Activated CD4-positive, alpha-beta T cell treated with anti-CD3 and anti-CD28 coated beads, Interleukin-10, Interleukin-2, amounts not matched to agents 100 ng/mL and 50 ng/mL, durations not matched to agents 16 hours and 8 hours (primary cell): ENCODE measurements at regions not wholly inside any gene's neighbourhood (a gene's known extent, or its start where the extent isn't known, plus 50 kb on each side); places are given as distances from the start of the nearest gene placed in this dataset.

ENCODE experiments used
- DNase-seq: peaks from one replicate; pipeline ENCODE4 v3.0.0-alpha.2; 2020

DNA sequence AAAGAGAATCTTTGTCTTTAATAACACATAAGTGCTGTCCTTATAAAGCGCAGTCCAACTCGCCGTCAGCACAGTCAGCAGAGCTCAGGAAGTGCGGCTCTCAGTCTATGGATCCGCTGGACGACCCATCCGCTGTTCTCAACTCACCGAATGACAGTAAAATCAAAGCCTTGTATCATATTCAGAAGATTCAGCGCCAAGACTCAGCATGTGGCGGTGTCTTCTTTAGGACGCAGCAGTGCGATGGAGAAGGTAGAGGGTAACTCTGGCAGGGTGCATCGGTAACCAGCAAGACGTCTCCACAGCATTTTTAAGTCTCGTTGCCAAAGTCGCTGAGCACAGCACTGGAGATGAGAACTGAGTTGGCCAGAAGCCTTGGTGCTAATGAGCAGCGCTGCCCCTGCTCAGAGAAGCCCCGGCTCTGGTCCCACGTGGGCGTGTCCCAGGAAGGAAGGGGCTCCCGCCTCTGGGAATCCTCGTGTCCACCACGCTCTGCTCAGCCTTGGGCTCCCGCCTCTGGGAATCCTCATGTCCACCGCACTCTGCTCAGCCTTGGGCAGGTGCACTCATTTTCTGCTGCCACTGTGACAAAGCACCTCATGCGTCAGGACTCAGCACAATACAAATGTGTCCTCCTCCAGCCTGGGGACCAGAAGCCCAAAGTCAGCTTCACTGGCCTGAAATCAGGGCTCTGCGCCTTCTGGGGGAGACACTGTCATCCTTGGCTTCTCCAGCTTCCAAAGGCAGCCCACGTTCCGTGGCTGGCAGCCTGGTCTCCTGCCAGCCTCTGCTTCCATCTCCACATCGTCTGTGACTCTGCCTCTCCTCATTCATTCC, 238.0 kb upstream of the SALL3 start:
- no peak for DNase-seq

DNA sequence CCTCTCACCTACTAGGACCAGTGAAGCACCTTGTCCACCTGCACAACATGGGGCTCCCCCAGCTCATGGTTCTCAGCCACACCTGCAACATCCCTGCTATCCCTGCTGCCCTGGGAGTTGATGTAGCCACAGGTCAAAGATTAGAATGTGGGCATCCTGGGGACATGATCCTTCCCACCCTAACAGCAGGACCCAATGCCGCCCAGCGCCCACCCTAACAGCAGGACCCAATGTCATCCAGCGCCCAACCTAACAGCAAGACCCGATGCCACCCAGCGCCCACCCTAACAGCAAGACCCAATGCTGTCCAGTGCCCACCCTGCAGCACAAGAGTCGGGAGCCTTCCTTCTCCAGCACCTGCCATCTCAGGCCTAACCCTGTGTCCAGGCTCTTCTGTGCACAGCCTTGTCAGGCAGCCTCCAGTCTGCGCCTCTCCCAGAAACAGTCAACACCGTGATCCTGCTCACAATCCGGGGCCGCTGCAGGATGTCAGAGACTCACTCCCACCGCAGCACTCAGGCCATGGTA, 237.3 kb upstream of the SALL3 start:
- DNase-seq, result no peak

GRCh38 chr18:78743078-78743477, 236.5 kb upstream of the SALL3 start:
- DNase-seq, result no peak

GRCh38 chr18:78751664-78752063, 228.0 kb upstream of the SALL3 start:
- no peak for DNase-seq

- no peak for DNase-seq
Measured at GRCh38 chr18:78753240-78753639, 226.4 kb upstream of the SALL3 start.

- no peak for DNase-seq
Measured at GRCh38 chr18:78754311-78755043, 225.1 kb upstream of the SALL3 start.

DNA sequence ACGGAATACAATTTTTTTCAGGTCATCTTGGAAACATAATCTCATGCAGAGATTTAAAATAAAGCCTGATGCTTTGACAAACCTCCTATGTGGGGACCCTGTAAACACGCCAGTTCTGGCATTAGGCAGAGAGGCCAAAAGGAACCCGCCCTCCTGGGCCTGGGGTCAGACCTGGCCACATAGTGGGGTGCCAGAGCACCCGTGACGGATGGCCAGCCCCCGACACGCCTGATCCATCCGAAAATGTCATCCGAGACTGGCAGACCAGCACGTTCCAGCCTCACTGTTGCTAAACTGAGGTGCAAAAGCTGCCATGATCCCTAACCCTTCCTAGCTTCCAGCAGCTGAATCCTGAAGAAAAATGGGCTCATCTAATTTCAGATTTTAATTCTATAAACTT, 222.6 kb upstream of the SALL3 start:
- no peak for DNase-seq

GRCh38 chr18:78758496-78758895, 221.1 kb upstream of the SALL3 start:
- DNase-seq, result no peak

DNA sequence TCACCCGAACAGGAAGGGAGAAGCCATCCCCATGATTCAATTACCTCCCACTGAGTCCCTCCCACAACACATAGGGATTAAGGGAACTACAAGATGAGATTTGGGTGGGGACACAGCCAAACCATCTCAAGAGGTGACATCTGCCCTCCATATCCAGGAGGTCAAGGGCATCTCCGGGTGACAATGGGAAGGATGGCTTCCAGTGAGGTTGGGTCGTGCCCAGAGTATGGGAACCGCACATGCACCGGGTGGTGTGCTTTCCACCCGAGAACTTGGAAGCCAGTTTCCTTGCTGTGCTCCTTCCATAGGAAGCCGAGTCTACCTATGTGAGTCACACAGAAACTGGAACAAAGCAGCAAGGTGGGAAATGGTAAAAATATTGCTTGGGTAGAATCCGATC, 216.9 kb upstream of the SALL3 start:
- DNase-seq, result no peak

DNA sequence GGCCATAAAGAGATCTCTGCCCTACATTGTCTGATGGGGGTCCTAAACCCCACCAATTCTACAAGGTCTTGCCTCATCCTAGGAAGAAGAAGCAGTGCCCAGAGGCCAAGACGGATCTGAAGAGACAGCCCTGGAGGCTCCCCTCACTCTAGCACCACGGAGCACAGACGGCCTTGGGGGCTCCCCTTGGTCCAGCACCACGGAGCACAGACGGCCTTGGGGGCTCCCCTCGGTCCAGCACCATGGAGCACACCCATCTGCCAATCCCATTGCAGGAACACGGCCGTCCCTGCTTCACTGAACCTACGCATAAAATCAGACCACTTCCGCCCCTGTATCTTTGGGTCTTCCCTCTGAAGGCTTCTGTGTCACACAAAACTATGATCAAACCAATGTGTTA, 215.1 kb upstream of the SALL3 start:
- no peak for DNase-seq

DNA sequence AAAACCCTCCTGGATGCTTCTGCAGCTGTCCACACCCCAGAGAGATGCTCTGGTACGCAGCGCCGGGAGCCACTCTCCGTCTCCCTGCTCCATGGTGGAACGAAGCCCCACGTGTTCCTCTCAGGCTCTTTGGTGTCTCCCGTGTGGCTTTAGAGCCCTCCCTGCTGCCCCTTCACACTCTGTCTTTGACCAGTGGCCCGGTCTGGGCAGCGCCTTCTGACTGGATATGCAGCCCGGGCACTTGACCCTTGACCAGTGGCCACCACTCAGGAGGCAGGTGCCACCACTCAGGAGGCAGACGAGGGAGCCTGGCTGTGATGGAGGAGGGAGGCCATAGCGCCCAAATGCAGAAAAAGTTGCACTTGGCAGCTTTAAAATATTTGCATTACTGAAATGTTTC, 214.5 kb upstream of the SALL3 start:
- no peak for DNase-seq

- no peak for DNase-seq
Measured at GRCh38 chr18:78765637-78766281, 213.9 kb upstream of the SALL3 start.

DNA sequence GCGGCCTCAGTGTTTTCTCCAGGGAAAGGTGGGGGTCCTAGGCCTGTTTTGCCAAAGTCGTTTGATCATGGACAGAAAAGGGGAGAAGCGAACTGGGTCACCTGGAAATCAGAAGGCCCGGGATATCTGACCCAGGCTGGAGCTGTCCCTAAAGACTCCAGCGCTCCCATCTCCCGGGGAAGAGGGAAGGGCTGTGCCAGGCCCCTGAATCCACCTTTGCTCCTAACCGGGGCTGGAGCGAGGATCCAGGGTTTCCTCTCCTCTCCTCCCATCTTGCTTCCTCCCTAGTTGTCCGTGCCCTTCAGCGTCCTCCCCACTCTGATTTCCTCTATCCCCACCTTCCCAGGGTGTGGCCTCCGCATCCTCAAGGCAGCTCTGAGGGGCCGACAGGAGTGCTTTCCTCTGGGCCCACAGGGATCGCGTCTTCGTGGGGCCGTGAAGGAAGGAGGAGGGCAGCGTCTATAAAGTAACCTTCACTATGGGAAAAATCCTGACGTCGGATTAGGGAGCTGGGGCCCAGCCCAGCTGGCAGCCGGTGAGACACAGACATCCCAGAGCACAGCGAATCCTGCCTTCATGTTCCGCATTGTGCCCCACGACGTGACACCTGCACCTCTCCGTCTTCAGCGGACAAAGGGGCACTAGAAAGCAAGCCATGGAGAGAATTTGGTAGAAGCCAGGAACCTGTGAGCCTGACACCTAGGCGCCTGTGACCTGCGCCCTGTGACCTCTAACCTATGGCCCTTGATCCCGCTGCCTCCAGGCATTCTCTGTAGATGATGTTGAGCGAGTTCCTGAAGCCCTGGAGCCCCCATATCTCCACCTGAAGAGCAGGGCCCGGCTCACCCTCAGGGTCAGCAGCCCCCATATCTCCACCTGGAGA, 212.7 kb upstream of the SALL3 start:
- no peak for DNase-seq

DNA sequence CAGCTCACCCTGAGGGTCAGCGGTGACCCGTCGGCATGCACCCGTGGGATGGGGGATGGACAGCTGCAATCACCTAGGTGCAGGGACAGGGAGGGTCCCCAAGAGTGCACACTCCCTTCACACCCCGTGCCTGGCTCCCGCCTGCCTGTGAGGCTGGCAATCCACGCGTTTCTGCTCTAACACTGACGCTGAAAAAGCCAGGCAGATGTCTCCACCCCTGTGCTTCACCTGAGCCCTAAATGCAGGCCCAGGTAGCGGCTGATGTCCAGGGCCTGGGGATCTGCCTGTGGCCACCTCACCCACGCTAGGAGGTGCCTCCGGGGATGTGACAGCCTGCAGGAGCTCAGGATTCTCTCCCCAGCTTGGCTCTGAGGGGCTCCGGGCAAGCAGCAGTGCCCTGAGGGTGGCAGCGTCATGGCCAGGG, 212.0 kb upstream of the SALL3 start:
- no peak for DNase-seq

- DNase-seq, result no peak
Measured at GRCh38 chr18:78768221-78768620, 211.4 kb upstream of the SALL3 start.

DNA sequence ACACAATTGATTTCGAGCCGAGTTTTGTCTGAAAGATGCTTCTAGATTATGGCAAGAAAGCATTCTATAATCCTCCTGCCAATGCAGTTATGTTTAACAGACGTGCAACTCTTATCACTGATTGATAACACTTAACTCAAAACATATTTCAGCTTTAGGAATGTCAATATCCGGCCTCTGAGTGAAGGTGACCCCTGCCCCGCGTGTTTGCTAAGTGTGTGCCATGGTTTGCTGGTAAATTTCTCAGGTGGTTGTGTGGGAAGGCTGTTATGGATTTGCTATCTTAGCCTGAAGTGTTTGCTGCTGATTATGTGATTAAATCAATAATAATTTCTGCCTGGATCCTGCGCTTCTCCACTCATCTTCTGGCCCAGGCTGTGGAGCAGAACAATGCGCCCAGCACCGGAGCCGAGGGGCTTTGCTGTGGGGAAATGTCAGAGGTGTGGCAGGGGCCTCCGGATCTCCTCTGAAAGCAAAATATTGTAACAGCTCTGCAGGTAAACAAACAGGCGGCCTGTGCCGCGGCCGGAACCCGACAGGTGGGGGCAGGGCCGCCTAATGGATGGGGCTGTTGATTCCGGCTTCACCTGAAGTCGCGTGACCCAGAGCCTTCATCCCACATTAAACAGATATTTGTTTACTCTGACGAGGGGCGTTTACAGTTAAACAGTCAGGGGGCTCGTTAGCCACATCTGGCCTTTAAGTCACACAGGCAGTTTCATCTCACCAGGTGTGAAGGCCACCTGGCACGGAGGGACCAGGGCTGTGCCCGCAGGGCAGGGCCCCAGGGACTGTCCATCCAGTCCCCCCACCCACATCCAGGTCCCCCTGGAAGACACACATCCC, 210.7 kb upstream of the SALL3 start:
- no peak for DNase-seq

DNA sequence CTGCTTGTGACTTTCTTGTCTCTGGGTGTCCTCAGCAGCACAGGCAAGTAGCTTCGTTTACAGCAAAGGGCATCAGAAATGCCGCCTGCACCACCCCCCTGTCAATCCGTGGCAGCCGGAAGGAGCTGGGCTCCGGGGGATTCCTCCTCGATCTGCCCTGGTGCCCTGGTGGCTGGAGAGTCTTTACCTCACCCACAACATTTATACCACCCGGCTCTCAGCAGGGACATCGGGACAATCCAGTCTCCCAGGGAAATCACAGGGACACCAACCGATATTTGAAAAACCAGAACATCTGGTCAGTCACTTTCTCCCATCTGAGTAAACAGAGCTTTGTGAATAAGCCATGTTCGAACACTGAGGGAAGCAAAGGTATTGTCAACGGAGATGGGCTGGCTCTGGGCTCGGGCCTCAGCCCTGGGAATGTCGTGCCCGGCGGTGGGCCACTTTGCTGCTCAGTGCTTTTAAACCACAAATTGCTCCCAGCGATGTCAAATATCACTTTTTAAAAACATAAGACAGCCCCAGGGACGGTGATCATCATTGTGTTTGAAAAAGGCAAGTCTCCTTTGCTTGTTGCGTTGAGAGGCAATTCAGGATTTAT, 210.0 kb upstream of the SALL3 start:
- no peak for DNase-seq

DNA sequence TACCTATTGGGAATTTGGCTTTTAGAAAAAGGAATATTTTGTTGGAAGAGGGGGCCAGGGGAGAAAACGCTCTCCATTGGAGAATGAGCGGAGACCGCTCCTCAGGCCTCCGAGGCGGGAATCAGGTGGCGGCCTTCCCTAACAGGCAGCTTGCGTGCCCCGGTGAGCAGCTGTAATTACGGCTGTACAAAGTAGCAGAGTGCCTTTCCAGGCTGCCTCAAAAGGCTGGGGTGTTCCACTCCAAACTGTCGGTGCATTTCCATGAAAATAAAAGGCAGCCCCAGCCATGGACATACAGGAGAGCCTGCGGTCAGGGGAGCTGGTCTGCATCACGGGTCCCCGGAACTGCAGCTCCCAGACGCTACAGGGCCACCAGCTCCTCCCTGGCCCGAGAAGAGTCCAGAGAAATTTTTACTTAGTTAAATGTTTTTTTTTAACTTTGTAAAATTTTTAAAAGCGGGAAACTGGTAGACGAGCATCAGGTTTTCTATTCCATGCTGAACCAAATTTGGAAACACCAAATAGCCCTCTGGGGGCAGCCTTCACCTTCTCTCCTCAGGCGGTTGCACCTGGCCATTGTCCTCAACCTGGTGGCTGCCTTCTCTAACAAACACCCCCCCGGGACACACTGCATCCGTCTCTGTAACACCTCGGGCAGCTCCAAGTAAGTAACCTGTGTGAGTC, 209.3 kb upstream of the SALL3 start:
- DNase-seq, result no peak

DNA sequence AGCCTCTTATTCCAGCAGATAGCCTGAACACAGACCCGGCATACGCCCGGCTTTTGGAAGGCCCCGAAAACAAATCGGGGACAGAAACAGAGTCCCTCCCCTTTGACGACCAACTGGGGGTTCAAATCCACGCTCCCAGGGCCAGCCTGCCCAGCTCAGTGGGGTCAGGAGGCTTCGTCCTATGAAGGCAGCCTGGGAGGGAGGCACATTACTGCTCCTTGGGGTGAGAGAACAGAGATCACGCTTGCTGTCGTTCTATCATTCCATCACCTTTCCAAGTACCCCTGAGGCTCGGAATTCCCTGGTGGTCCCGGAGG, 208.8 kb upstream of the SALL3 start:
- DNase-seq, result no peak

- DNase-seq, result no peak
Measured at GRCh38 chr18:78771496-78772359, 207.9 kb upstream of the SALL3 start.
